IMR-90 (cell line): ENCODE measurements at regions not wholly inside any gene's neighbourhood (a gene's known extent, or its start where the extent isn't known, plus 50 kb on each side); places are given as distances from the start of the nearest gene placed in this dataset.
A peak's percentile ranks its signal among the peaks of the same experiment; 100 is the strongest.

ENCODE experiments used
- ATAC-seq: fragments of 200-7000 bp; cut with Tn5 transposase; 2 replicates; pipeline ENCODE4 v1.9.1; 2020; ENCODE audit warnings: low read depth, mild to moderate bottlenecking, moderate library complexity
- BruUV-seq: library from RNA; stranded (reverse); fragments of 400-500 nt; replicated peaks from 2 replicates; lab custom pipeline; 2021; lab: Mats Ljungman, UMichigan
- CTCF ChIA-PET: fragments of 300-600 bp; formaldehyde crosslinking; extraction: SDS; loops from one replicate; lab custom pipeline; 2021; ENCODE audit warnings: antibody characterized with exemption; lab: Yijun Ruan, JAX
- POLR2A ChIA-PET: fragments of 300-600 bp; sonication (Branson Sonifier 250); formaldehyde crosslinking; loops from one replicate; lab custom pipeline; 2022; ENCODE audit warnings: antibody characterized with exemption; ENCODE audit not compliant: unreplicated experiment; lab: Charles Lee
- DNase-seq: peaks from one replicate; pipeline ENCODE4 v3.0.0; 2013
- H2AFZ ChIP-seq: replicated peaks from 2 replicates; pipeline ENCODE3; 2013; ENCODE audit warnings: low read length, mild to moderate bottlenecking; ENCODE audit not compliant: poor library complexity
- H2AK5ac ChIP-seq: 2 replicates; pipeline ENCODE4 v1.6.1; 2013; ENCODE audit warnings: low read depth, low read length, inconsistent platforms
- H2AK9ac ChIP-seq: replicated peaks from 2 replicates; pipeline ENCODE3; 2013; ENCODE audit warnings: mild to moderate bottlenecking, low read depth, low read length, moderate library complexity; ENCODE audit not compliant: poor library complexity
- H2BK120ac ChIP-seq: 2 replicates; pipeline ENCODE4 v1.6.1; 2013; ENCODE audit warnings: low read depth, low read length, inconsistent platforms
- H2BK15ac ChIP-seq: 3 replicates; pipeline ENCODE4 v1.6.1; 2013; ENCODE audit warnings: low read depth, low read length, inconsistent platforms
- H2BK20ac ChIP-seq: 2 replicates; pipeline ENCODE4 v1.6.1; 2013; ENCODE audit warnings: low read depth, mild to moderate bottlenecking, inconsistent platforms, low read length, moderate library complexity
- H2BK5ac ChIP-seq: 2 replicates; pipeline ENCODE4 v1.6.1; 2013; ENCODE audit warnings: mild to moderate bottlenecking, low read depth, low read length, inconsistent platforms; ENCODE audit not compliant: poor library complexity, severe bottlenecking
- H3K14ac ChIP-seq: replicated peaks from 2 replicates; pipeline ENCODE4 v1.6.1; 2013; ENCODE audit warnings: low read depth, low read length, inconsistent platforms
- H3K18ac ChIP-seq: 2 replicates; pipeline ENCODE4 v1.6.1; 2013; ENCODE audit warnings: low read depth, low read length, control low read depth
- H3K23ac ChIP-seq: 2 replicates; pipeline ENCODE4 v1.6.1; 2013; ENCODE audit warnings: low read depth, low read length, inconsistent platforms
- H3K27ac ChIP-seq: 2 replicates; pipeline ENCODE4 v1.5.1; 2013; ENCODE audit warnings: mild to moderate bottlenecking, control low read depth, low read length; ENCODE audit not compliant: insufficient read depth
- H3K27me3 ChIP-seq: 2 replicates; pipeline ENCODE4 v1.6.1; 2013; ENCODE audit warnings: low read length; ENCODE audit not compliant: control insufficient read depth, insufficient read depth
- H3K36me3 ChIP-seq: 2 replicates; pipeline ENCODE4 v1.6.1; 2013; ENCODE audit warnings: low read length, mixed read lengths; ENCODE audit not compliant: control insufficient read depth, insufficient read depth
- H3K4ac ChIP-seq: 2 replicates; pipeline ENCODE4 v1.6.1; 2013; ENCODE audit warnings: low read depth, low read length, inconsistent platforms
- H3K4me1 ChIP-seq: 2 replicates; pipeline ENCODE4 v1.6.1; 2013; ENCODE audit warnings: low read length, mixed read lengths; ENCODE audit not compliant: control insufficient read depth, insufficient read depth
- H3K4me2 ChIP-seq: 2 replicates; pipeline ENCODE4 v1.6.1; 2013; ENCODE audit warnings: low read depth, mild to moderate bottlenecking, control low read depth, low read length, moderate library complexity
- H3K4me3 ChIP-seq: 2 replicates; pipeline ENCODE4 v1.5.1; 2013; ENCODE audit warnings: low read depth, mild to moderate bottlenecking, control low read depth, low read length, moderate library complexity; ENCODE audit not compliant: insufficient read depth
- H3K56ac ChIP-seq: 2 replicates; pipeline ENCODE4 v1.6.1; 2013; ENCODE audit warnings: low read length, inconsistent platforms; ENCODE audit not compliant: insufficient read depth; ENCODE audit errors: extremely low read depth
- H3K79me1 ChIP-seq, 2 experiments: 2 replicates each; pipeline ENCODE4 v1.6.1; 2013; ENCODE audit warnings: low read length in 2 of 2, inconsistent platforms in 1 of 2, low read depth in 1 of 2
- H3K9ac ChIP-seq: 2 replicates; pipeline ENCODE4 v1.6.1; 2013; ENCODE audit warnings: low read depth, low read length, control low read depth
- H3K9me1 ChIP-seq: 2 replicates; pipeline ENCODE4 v1.6.1; 2013; ENCODE audit warnings: low read length, inconsistent platforms; ENCODE audit not compliant: insufficient read depth
- H3K9me3 ChIP-seq: 2 replicates; pipeline ENCODE4 v1.6.1; 2013; ENCODE audit warnings: low read length; ENCODE audit not compliant: control insufficient read depth, insufficient read depth
- H4K20me1 ChIP-seq: 2 replicates; pipeline ENCODE4 v1.6.1; 2013; ENCODE audit warnings: low read length, inconsistent platforms; ENCODE audit not compliant: insufficient read depth
- H4K5ac ChIP-seq: 2 replicates; pipeline ENCODE4 v1.6.1; 2013; ENCODE audit warnings: mild to moderate bottlenecking, low read depth, low read length, control low read depth
- H4K8ac ChIP-seq, 2 experiments: 2 replicates each; pipeline ENCODE4 v1.6.1; 2013; ENCODE audit warnings: low read depth in 2 of 2, low read length in 2 of 2, control low read depth in 1 of 2, inconsistent platforms in 1 of 2
- H4K91ac ChIP-seq: 2 replicates; pipeline ENCODE4 v1.6.1; 2013; ENCODE audit warnings: low read depth, low read length, inconsistent platforms; ENCODE audit not compliant: insufficient read depth
- BHLHE40 ChIP-seq: fragments of 150-350 bp; IDR thresholded peaks from 2 replicates; pipeline ENCODE4 v1.6.1; 2016; ENCODE audit warnings: mild to moderate bottlenecking, low read depth, low read length
- CEBPB ChIP-seq: IDR thresholded peaks from 2 replicates; pipeline ENCODE4 v1.6.1; 2012; ENCODE audit warnings: low read depth, low read length, improper control_type of control experiment
- CHD1 ChIP-seq: IDR thresholded peaks from 2 replicates; pipeline ENCODE4 v1.6.1; 2012; ENCODE audit warnings: low read depth, low read length, improper control_type of control experiment
- FOS ChIP-seq: fragments of 150-350 bp; IDR thresholded peaks from 2 replicates; pipeline ENCODE4 v1.6.1; 2016; ENCODE audit warnings: low read depth, low read length
- MAFK ChIP-seq: IDR thresholded peaks from 2 replicates; pipeline ENCODE4 v1.6.1; 2012; ENCODE audit warnings: low read depth, low read length, improper control_type of control experiment
- MAZ ChIP-seq: IDR thresholded peaks from 2 replicates; pipeline ENCODE4 v1.6.1; 2012; ENCODE audit warnings: low read depth, mild to moderate bottlenecking, low read length, improper control_type of control experiment, moderate library complexity, borderline replicate concordance
- MXI1 ChIP-seq: IDR thresholded peaks from 2 replicates; pipeline ENCODE4 v1.6.1; 2012; ENCODE audit warnings: low read depth, mild to moderate bottlenecking, low read length, moderate library complexity, borderline replicate concordance
- NFE2L2 ChIP-seq: fragments of 150-350 bp; IDR thresholded peaks from 2 replicates; pipeline ENCODE4 v1.6.1; 2016; ENCODE audit warnings: low read depth, mild to moderate bottlenecking, low read length
- POLR2A ChIP-seq: IDR thresholded peaks from 2 replicates; pipeline ENCODE4 v1.6.1; 2012; ENCODE audit warnings: mild to moderate bottlenecking, low read depth, low read length
- RAD21 ChIP-seq: IDR thresholded peaks from 2 replicates; pipeline ENCODE4 v1.6.1; 2012; ENCODE audit warnings: low read length, improper control_type of control experiment
- RCOR1 ChIP-seq: IDR thresholded peaks from 2 replicates; pipeline ENCODE4 v1.6.1; 2012; ENCODE audit warnings: mild to moderate bottlenecking, low read length, improper control_type of control experiment; ENCODE audit not compliant: insufficient replicate concordance
- RFX5 ChIP-seq: IDR thresholded peaks from 2 replicates; pipeline ENCODE4 v1.8.0; 2012; ENCODE audit warnings: low read depth, mild to moderate bottlenecking, low read length, moderate library complexity
- SMC3 ChIP-seq: fragments of 150-350 bp; IDR thresholded peaks from 2 replicates; pipeline ENCODE4 v1.6.1; 2016; ENCODE audit warnings: low read depth, mild to moderate bottlenecking, antibody characterized with exemption, low read length, moderate library complexity
- WGBS, 2 experiments: methylation state at CpG; one replicate each; pipeline versions ENCODE4 v1.1.5 to v1.1.7; 2013; ENCODE audit warnings: missing lambda C conversion rate in 2 of 2; ENCODE audit not compliant: insufficient read length in 1 of 2; ENCODE audit errors: extremely low coverage in 2 of 2; 5-methylcytosine and 5-hydroxymethylcytosine counted together
- dilution Hi-C: fragments of 300-500 bp; cut with HindIII; formaldehyde crosslinking; loops from one replicate; pipeline ENCODE4 v1.14.3; 2018; ENCODE audit warnings: low sequenced_read_pairs; ENCODE audit not compliant: unreplicated experiment
- in situ Hi-C: fragments of 300-500 bp; cut with MboI; formaldehyde crosslinking; loops from 3 replicates; pipeline ENCODE4 v1.14.3; 2019; ENCODE audit warnings: low sequenced_read_pairs, inconsistent platforms, mixed read lengths
- intact Hi-C: fragments of 100-400 bp; cut with micrococcal nuclease; formaldehyde crosslinking; loops from 2 replicates; pipeline ENCODE4 v1.10.0; 2022
- TF ChIP-seq, protein P1 (sequence below): fragments of 150-350 bp; IDR thresholded peaks from 2 replicates; pipeline ENCODE4 v1.6.1; 2017; ENCODE audit warnings: mild to moderate bottlenecking, antibody characterized with exemption, low read length, low read depth
- TF ChIP-seq, protein P2 (sequence below): conservative IDR thresholded peaks from 2 replicates; pipeline ENCODE4 v1.5.1; 2012; ENCODE audit warnings: mild to moderate bottlenecking, low read depth, low read length, improper control_type of control experiment
- TF ChIP-seq, protein P3 (sequence below): fragments of 150-350 bp; IDR thresholded peaks from 2 replicates; pipeline ENCODE4 v1.6.1; 2016; ENCODE audit warnings: low read depth, mild to moderate bottlenecking, low read length, moderate library complexity, borderline replicate concordance

DNA sequence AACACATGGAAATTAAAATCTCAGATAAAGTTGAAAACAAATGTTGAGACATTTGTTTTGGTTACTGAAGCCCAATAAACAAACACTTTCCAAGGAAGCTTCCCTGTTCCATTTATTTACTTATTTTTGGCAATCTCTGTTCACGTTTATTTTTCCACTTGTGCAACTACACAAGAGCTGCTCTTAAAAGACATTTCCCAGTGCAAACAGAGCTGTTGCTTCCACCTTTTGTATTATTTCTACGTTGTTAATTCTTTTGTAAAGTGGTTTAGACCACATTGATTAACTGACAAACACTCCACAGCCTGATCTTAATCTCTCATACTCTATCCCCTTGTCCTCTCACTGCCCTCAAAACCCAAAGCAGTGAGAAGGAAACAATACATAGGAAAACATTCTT, 757.6 kb downstream of the LIG4 start:
- H3K27ac ChIP-seq: no peak overlapping the region
- ATAC-seq: no peak
- no peak overlapping the region for H4K5ac ChIP-seq
- H3K18ac ChIP-seq: peak overlapping the region; percentile 70; the same call in 1 of the 2 replicates
- no peak overlapping the region for H3K23ac ChIP-seq
- H4K91ac ChIP-seq: no peak overlapping the region
- no peaks in the 10 kb centered on the region; the same call in 1 of the 2 replicates for H3K36me3 ChIP-seq
- no peak overlapping the region for H3K14ac ChIP-seq
- peaks cover 7% of the 10 kb centered on the region for H3K9me1 ChIP-seq
- no peak overlapping the region for H2AK9ac ChIP-seq
- no peak overlapping the region for H2AFZ ChIP-seq
- no CpG with 5 or more reads among the region's 2 CpGs for WGBS, 2 experiments
- ChIA-PET CTCF (no interaction called here), POLR2A (no interaction called here)
- H2BK20ac ChIP-seq: no peak overlapping the region
- H3K4ac ChIP-seq: no peak overlapping the region
- no peak overlapping the region for H3K4me2 ChIP-seq
- H4K20me1 ChIP-seq: 0 out of 2 replicates have a peak, but pooled peaks cover 2% of the 10 kb centered on the region
- H3K56ac ChIP-seq: no peak overlapping the region
- in situ Hi-C loops: no loop called here
- TF ChIP-seq BHLHE40: no peak
- no peak for TF ChIP-seq SMC3
- no peak for TF ChIP-seq RAD21
- TF ChIP-seq MXI1: no peak
- TF ChIP-seq NFE2L2: no peak
- TF ChIP-seq MAZ: no peak
- no peak for TF ChIP-seq FOS
- TF ChIP-seq MAFK: no peak
- TF ChIP-seq RCOR1: no peak
- TF ChIP-seq RFX5: no peak
- TF ChIP-seq POLR2A: no peak
- TF ChIP-seq, protein P1, sequence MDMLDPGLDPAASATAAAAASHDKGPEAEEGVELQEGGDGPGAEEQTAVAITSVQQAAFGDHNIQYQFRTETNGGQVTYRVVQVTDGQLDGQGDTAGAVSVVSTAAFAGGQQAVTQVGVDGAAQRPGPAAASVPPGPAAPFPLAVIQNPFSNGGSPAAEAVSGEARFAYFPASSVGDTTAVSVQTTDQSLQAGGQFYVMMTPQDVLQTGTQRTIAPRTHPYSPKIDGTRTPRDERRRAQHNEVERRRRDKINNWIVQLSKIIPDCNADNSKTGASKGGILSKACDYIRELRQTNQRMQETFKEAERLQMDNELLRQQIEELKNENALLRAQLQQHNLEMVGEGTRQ: no peak
- TF ChIP-seq, protein P2, sequence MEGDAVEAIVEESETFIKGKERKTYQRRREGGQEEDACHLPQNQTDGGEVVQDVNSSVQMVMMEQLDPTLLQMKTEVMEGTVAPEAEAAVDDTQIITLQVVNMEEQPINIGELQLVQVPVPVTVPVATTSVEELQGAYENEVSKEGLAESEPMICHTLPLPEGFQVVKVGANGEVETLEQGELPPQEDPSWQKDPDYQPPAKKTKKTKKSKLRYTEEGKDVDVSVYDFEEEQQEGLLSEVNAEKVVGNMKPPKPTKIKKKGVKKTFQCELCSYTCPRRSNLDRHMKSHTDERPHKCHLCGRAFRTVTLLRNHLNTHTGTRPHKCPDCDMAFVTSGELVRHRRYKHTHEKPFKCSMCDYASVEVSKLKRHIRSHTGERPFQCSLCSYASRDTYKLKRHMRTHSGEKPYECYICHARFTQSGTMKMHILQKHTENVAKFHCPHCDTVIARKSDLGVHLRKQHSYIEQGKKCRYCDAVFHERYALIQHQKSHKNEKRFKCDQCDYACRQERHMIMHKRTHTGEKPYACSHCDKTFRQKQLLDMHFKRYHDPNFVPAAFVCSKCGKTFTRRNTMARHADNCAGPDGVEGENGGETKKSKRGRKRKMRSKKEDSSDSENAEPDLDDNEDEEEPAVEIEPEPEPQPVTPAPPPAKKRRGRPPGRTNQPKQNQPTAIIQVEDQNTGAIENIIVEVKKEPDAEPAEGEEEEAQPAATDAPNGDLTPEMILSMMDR: no peak
- TF ChIP-seq CHD1: no peak
- TF ChIP-seq, protein P3, sequence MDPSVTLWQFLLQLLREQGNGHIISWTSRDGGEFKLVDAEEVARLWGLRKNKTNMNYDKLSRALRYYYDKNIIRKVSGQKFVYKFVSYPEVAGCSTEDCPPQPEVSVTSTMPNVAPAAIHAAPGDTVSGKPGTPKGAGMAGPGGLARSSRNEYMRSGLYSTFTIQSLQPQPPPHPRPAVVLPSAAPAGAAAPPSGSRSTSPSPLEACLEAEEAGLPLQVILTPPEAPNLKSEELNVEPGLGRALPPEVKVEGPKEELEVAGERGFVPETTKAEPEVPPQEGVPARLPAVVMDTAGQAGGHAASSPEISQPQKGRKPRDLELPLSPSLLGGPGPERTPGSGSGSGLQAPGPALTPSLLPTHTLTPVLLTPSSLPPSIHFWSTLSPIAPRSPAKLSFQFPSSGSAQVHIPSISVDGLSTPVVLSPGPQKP: no peak
- no peak for TF ChIP-seq CEBPB
- H2AK5ac ChIP-seq: no peak overlapping the region
- H3K4me1 ChIP-seq: peaks cover 9% of the 10 kb centered on the region
- no peak for DNase-seq
- intact Hi-C loops: loop anchor here (10.0 kb wide), 2 partner anchors 197 to 253 kb away; no protein-coding TSS in a partner anchor
- dilution Hi-C loops: no loop called here
- H2BK120ac ChIP-seq: no peak overlapping the region
- no peak overlapping the region for H4K8ac ChIP-seq
- no TSS peak for BruUV-seq
- H3K9ac ChIP-seq: no peak overlapping the region
- H2BK5ac ChIP-seq: no peak overlapping the region
- no peak overlapping the region for H3K4me3 ChIP-seq
- H3K9me3 ChIP-seq: peaks cover 4% of the 10 kb centered on the region
- H3K79me1 ChIP-seq: peaks cover 19 to 46% of the 10 kb centered on the region in 2 experiments
- no peak overlapping the region for H2BK15ac ChIP-seq
- H3K27me3 ChIP-seq: no peaks in the 10 kb centered on the region
